Stimulated activated CD8-positive, alpha-beta memory T cell treated with anti-CD3 and anti-CD28 coated beads, Interleukin-7, amount 100 ng/mL, for 24 hours (primary cell): ENCODE measurements at regions not wholly inside any gene's neighbourhood (a gene's known extent, or its start where the extent isn't known, plus 50 kb on each side); places are given as distances from the start of the nearest gene placed in this dataset.

ENCODE experiments used
- DNase-seq: peaks from one replicate; pipeline ENCODE4 v3.0.0-alpha.2; 2020; ENCODE audit warnings: low read depth

DNA sequence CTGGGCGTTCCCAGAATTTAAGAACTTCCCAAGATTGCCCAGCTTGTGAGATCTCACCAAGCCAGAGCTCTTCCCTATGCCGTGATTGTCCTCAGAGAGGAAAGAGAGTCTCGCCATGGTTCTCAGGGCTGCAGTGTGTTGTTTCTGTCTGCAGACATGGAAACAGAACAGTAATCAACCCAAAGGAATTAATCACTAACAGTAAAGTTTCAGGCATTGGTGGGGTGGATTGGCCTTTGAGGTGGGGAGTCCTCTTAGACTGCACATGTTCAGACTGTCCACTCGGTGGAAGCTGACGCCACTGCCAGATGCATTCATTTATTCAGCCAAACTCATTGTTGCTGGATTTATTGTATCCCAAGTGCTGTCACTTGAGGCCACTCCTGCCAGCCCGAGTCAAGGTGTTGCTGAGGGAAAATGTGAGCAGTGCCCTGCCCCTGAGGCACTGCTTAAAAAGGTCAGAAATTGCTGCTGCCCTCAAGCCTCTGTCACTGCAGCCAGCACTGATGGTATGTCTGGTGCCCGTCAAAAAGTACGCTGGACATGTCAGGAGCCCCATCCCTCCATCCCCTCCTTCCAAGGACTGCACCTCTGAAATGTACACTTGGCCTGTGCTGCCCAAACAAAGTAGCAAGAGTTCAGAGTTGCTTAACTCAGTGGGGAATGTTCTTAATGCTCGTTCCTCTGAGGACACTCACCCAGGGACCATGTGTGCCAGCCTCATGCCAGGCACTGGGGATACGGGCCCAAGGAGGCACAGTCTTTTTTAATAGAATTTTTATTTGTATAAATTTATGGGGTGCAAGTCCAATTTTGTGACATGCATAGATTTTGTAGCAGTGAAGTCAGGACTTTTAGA is 201.0 kb downstream of the GLI2 start:
- DNase-seq = no peak

DNA sequence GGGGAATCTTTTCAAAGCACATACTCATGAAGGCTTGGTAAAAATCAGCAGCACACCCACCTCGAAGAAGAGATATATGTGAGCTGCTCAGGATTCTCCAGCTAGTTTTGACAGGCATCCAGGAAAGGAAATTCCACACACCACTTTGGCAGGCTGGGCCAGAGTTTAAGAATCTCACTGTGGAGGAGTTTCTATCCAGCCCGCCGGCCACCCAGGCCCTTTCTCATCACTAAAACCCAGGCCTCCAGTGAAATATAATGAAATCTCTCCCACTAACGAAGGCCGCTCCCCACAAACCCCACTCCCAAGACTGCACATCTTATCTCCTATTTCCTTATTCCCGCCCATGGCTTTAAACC is 202.0 kb downstream of the GLI2 start:
- DNase-seq = no peak

DNA sequence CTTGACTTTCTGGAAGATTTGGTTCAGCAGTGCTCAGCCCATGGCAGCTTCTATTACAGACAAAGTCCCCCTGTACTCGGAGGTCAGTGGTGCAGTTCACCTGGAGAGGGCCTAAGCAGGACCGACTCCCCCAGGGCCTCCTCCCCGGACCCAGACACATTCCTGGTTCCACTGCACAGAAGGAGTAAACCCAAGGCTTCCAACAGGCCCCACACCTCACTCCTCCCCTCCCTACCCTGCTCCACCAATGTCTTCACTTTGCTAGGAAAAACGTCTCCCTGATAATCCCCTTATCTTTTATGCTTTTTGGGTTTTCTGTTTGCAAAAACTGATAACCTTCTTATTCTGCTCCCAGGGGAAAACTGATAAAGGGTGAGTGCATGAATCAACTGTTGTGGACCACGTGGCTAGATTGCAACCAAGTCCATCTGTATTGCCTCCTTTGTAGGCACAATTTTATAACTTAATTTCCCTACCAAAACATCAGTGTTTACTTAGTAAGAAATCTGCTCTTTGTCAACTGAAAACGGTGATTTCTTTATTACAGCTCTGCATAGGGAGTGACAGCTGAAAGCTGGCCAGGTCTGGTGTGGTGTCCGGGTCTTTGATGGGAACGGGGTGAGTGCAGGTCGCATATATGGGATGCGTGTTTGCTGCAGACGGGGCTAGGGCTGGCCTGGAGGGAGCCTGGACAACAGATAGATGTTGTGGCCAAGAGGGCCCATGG is 202.5 kb downstream of the GLI2 start:
- DNase-seq = no peak

DNA sequence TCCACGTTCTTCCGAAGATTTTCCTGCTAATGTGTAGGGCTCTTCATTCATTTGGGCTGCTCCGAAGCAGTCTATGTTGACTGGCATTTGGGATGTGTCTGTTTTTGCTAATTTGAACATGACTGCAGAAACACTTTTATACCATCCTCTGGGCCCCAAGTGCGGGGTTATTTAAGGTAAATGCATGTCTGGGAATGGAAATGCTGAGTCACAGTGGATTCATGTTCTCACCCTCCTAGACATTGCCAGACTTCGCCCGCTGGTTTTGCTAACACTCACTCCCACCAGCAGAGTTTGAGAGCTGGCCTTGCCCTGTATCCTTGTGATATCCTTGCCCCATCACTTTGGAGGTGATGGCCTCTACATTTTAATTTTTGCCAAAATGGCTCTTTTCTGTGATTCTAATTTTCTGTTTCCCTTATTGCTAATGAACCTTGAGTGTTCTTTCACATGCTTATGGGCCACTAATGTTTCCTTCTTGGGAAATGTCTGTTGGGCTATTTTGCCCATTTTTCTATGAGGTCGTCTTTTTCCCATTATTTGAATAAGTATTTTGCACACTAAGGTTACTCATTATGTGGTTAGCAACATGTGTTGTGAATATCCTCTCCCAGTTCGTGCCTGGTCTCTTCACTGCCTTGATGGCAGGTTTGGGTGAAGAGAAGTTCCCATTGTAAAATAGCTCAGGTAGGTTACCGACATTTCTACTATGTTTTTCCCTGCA is 204.1 kb downstream of the GLI2 start:
- DNase-seq = no peak

DNA sequence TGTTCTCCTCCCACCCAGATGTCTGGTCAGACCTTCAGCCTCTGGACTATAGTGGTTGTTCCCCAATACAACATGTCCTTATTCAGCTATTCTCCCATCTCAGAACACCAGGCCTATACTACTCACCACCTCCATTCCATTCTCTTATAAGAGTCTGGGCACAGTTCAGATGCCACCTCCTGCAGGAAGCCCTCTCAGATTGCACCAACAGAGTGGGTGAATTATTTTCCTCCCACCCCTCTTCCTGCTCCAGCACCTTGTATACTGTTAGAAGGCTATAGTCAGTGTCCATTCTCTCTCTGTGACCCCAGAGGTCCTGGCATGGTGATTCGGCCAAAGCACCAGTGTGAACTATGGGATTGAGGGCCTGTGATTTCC is 204.6 kb downstream of the GLI2 start:
- DNase-seq = no peak

DNA sequence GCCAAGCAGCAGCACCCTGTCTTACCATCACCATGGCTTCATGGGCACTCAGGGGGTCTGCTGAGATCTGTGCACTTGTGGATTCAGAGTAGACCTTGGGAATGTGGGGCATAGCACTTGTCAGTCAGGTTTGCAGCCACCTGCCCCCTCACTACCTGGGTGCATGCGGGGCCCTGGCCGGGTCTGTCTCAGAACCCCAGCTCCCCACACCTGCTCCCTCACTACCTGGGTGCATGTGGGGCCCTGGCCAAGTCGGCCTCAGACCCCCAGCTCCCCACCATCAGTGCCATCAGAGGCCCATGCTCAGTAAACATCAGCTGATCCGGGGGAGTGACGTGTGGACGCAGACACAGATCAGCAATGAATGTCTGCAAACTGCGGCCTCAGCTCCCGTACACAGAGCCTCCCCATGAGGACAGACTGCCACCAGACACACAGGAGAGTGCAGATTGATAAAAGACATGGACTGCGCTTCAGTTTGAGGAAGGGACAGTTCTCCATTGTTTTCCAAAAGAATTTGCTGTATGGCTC is 205.1 kb downstream of the GLI2 start:
- DNase-seq = no peak

DNA sequence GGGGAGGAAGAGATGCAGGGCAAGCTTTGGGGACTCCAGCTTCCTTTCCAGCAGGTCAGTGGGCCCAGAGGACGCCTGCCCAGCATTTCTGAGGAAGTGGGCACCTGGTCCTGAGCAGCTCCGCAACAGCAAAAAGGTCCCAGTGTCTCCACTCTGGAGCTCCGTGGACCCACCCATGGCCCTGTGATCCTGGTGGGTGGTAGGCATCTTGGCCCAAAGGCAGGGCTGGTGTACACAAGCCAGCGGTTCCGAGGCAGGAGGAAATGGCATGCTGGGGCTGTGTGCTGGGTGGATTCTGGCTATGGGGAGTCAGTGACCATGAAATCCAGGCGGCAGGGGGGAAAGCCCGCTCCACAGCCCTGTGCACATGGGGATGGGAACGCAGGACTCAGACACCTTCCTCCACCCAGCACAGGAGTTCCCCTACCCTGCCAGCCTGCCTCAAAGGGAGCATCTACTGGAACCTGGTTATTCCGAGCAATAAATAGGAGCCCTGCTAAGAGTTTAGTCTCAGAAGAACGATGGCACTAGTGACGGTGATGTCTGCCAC is 206.0 kb downstream of the GLI2 start:
- no peak for DNase-seq

DNA sequence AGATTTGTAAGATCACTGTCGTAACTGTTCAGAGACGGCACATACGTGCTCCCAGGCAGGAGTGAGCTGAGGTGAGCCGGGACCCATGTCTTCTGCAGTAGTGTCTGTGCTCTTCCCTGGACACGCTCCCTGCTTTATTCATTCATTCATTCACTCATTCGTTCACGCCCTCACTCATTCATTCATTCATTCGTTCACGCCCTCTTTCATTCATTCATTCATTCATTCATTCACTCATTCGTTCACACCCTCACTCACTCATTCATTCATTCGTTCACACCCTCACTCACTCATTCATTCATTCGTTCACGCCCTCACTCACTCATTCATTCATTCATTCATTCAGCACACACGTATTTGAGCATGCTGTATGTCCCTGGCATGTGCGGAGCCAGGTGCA is 207.0 kb downstream of the GLI2 start:
- DNase-seq = no peak

DNA sequence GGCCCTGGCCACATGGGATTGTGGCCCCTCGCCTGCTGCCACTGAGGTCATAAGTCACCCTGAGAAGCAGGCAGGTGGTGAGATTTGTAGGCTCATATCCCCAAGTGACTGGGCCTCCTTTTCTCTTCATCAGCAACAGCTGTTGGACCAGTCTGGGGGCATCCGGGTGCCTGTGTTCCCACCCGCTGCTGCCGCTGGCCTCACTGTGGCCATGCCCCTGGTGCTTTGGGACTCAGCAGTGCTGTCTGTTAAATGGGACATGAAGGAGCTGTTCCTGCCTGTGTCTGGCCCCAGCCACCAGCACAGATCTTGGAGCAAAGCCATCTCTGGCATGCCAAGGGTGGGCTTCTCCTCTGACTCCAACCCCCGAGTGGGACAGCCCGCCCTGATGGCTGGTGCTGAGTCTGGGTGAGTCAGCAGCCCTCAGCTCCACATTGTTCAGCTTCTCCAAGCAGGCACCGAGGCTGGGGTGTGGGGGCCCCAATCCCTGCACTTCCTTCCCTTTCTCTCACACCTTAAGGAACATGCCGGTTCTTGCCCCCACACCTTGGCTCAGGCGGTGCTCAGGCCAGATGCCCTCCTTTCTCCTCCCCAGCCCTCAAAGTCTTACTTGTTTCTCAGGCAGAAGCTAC is 207.9 kb downstream of the GLI2 start:
- DNase-seq = no peak

DNA sequence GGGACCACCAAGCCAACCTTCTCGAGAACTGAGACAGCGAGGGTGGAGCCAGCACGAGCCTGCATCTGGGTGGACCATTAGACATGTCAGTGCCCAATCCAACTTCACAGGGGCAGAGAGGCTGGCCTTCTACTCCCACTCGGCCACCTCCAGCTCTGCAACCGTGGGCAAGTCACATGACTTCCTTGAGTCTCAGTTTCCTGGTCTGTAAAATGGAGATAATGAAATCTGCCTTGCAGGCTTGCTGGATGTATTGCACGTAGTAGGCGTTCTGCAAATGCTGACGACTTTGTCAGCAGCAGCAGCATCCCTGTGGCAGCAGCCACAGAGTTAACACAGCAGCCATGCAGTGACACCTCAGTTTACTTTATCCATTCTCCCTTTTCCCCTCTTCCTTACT is 208.9 kb downstream of the GLI2 start:
- DNase-seq = no peak

DNA sequence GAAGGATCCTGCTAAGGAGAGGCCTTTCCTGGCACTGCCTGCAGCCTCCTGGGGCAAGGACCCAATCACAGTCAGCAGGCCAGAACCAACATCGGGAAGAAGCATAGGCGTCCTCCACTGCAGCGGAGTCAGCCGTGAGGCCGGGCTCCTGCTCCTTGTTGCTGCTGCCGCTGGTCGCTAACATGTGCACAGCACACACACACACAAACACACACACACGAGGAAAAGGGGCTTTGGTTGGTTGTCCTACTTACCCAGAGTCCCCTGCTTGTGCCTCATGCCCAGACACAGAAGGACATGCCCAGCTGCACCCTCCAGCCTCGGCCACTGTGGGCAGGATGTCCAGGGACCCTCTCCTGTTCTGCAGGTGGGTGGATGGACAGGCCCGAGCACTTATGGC is 209.4 kb downstream of the GLI2 start:
- no peak for DNase-seq

DNA sequence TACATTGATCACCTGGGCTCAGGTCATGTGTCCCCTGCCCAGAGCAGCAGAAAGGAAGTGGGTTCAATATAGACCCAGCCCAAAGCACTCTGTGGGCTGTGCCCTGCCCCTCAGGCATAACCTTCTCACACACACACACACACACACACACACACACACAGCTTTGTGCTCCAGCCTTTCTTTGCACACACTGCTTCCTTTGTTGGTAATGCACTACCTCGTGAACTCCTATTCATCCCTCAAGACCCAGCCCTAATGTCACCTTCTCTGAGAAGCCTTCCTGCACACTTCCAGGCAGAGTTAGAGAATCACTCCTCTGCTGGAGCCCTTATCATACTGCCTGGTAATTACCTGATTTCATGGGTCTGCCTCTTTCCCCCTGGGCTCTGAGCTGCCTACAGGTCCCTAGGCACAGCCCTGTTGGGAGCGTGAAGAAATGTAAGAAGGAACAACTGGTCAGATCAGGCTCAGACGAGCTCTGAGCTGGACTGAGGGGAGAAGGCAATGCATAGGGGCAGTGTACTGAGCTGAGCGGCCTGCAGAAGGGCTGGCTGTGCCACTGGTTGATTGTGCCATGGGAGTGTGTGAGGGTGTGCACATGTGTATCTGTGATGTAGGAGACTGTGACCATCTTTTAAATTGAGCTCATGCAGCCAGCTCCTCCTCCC is 210.3 kb downstream of the GLI2 start:
- DNase-seq = no peak

DNA sequence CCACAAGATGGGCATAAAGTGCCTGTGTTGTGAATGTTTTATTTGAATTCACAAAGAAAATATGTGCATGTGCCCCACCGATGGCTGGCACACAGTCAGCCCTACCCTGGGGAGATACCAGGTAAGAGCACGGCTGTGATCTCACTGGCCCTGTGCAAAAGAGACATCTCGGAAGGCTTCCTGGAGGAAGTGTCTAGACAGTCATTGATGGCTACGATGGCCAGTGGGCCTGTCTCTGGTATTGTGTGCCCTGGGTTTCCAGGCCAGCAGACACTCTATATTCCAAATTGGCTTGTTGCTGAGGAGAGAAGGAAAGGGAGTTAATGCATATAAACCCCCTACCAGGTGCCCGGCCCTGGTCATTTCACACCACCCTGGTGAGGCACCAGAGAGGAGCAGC is 211.7 kb downstream of the GLI2 start:
- no peak for DNase-seq

DNA sequence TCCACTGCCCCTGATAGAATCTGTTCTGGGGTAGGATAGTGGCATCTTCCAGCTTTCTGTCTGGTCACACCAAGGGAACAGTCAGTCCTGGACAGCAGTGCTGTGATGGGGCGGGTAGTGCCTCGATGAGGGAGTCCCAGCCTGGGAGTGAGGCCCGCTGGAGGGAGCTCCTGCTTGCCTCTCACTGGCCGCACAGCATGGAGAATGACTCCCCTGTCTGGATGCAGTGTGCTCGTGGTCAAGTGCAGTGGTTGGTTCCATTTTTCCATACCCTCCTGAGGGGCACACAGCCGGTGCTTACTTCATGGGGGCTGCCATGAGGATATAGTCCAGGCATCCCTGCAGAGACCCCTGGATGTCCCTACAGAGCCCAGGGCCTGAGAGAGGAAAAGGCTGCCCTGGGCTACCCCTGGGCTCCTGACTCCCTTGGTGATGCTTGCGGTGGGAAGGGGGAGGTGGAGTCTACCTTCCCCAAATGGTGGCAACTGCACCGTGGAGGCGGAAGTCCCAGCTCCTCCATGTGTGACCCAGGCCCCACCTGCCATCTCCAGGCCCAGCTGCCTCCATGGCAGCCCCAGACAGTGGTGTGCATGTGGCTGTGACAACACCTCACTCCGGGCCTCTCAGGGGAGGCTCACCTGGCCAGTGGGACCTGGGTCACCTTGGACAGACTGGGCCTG is 212.5 kb downstream of the GLI2 start:
- no peak for DNase-seq

DNA sequence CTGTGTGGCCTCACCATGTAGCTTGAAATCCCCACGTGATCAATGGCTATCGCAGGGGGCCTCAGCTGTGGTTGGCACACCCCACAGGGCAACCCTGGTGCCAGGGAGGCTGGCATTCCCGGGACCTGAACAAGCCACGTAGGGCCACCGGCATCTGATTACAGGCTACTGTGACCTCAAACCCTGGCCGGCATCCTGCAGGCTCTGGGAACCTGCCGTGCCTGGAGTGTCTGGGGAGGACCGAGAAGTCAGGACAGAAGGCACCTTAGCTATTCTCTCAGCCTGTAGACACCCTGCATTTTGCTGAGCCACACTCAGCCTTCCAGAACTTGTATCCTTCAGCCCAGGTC is 213.0 kb downstream of the GLI2 start:
- DNase-seq = no peak

DNA sequence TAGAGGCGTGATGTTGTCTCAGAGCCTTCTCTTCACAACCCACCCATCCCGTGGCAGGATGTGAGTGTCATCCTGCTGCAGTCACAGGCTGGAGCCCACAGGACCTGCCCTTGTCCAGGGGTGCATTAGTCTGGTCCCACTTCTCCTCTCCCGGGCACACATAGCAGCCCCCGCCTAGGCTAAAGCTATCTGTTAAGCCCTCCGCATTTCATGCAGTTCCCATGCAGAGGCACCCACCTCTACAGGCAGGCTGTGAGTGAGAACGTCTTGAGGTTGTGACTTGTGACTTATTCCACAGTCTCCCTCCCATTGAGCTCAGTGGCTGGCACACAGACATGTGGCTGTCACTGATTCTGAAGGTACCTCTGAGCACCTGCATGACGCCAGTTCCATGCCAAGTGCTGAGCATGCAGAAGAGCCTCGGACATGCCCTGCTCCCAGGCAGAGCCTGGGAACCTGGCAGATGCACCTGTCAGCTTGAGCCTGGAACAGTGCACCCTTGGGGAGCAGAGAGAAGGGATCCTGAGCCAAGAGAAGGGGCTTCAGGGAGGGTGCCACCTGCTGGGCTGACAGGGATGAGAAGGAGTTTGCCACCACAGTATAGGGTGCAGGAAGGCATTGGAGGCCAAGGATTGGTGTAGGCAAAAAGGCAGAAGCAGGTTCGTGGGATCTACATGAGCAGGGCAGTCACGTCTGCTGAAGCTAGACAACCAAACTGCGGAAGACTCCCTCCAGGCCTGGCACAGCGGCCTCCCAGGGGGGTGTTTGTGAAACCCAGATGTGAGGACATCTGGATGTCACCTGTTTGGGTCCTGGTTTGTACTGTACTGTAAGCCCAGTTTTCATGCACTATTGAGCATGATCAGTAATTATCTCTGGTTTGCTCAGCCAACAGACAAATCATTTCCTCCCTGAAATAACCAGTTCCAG is 213.6 kb downstream of the GLI2 start:
- DNase-seq = no peak

DNA sequence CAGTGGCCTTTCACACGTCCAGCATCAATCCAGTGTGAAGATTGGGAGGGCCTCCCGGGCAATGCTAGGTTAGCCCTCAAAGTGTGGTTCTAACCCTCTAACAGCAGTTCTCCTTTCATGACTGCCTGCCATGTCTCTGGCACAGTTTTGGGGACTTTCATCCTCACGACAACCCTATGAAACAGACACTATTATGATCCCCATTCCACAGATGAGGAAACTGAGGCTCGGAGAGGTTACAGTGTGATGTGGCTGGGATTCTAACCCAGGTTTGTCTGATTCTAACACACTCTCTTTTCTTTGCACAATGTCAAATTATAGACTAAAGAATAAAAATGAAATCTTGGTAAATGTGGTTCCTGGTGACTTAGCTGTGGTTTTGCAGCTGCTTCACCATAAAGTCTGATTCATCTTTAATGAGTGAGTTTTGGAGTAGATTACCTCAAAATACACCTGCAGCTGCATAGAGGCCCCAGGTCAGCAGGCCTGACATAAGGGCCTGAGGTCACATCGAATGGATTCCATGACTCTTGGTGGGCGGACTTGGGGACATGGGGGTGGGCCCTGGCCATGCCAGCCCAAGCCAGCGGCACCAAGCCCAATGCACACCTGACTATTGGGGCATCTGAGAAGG is 214.4 kb downstream of the GLI2 start:
- no peak for DNase-seq

DNA sequence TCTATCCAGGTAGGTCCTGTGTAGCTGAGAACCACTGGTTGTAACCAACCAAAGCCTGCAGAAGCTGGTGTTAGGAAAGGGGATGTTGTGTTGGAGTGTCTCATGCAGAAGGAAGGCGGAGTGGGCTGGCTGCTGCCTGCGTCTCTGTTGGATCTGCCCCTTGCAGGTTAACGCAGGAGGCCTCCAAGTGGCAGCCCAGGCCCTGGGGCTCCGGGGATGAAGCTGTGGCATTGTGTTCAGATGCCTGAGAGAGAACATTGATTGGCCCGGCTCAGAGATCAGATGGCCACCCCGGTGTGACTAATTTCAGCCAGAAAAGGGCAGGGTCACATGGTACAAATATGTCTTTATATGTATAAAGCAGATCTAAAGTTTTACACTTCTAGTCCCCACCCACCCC is 216.0 kb downstream of the GLI2 start:
- DNase-seq = no peak

DNA sequence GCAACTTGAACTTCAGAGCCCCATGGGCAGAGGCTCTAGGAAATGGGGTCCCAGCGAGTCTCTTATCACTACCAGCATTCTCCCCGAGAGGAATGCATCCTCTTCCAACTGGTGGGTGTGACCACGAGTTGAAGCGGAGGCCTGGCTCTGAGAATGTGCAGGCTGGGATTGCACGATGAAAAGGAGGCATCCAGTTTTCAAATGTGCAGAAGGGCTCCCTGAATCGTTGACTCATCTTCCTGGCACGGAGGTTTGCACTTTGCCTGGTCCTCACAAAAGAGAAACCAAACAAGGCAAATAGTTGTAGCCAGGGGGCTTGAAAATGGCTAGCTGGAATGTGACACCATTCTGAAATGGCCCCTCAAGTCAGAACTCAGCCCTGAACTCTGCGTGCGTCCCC is 216.7 kb downstream of the GLI2 start:
- no peak for DNase-seq
